IMR-90 (cell line): ENCODE measurements at regions not wholly inside any gene's neighbourhood (a gene's known extent, or its start where the extent isn't known, plus 50 kb on each side); places are given as distances from the start of the nearest gene placed in this dataset.

Source experiments
- ATAC-seq: fragments of 200-7000 bp; cut with Tn5 transposase; 2 replicates; pipeline ENCODE4 v1.9.1; 2020; ENCODE audit warnings: low read depth, mild to moderate bottlenecking, moderate library complexity
- BruUV-seq: library from RNA; stranded (reverse); fragments of 400-500 nt; replicated peaks from 2 replicates; lab custom pipeline; 2021; lab: Mats Ljungman, UMichigan
- CTCF ChIA-PET: fragments of 300-600 bp; formaldehyde crosslinking; extraction: SDS; loops from one replicate; lab custom pipeline; 2021; ENCODE audit warnings: antibody characterized with exemption; lab: Yijun Ruan, JAX
- POLR2A ChIA-PET: fragments of 300-600 bp; sonication (Branson Sonifier 250); formaldehyde crosslinking; loops from one replicate; lab custom pipeline; 2022; ENCODE audit warnings: antibody characterized with exemption; ENCODE audit not compliant: unreplicated experiment; lab: Charles Lee
- DNase-seq: peaks from one replicate; pipeline ENCODE4 v3.0.0; 2013
- H2AFZ ChIP-seq: replicated peaks from 2 replicates; pipeline ENCODE3; 2013; ENCODE audit warnings: low read length, mild to moderate bottlenecking; ENCODE audit not compliant: poor library complexity
- H2AK5ac ChIP-seq: 2 replicates; pipeline ENCODE4 v1.6.1; 2013; ENCODE audit warnings: low read depth, low read length, inconsistent platforms
- H2AK9ac ChIP-seq: replicated peaks from 2 replicates; pipeline ENCODE3; 2013; ENCODE audit warnings: mild to moderate bottlenecking, low read depth, low read length, moderate library complexity; ENCODE audit not compliant: poor library complexity
- H2BK120ac ChIP-seq: 2 replicates; pipeline ENCODE4 v1.6.1; 2013; ENCODE audit warnings: low read depth, low read length, inconsistent platforms
- H2BK15ac ChIP-seq: 3 replicates; pipeline ENCODE4 v1.6.1; 2013; ENCODE audit warnings: low read depth, low read length, inconsistent platforms
- H2BK20ac ChIP-seq: 2 replicates; pipeline ENCODE4 v1.6.1; 2013; ENCODE audit warnings: low read depth, mild to moderate bottlenecking, inconsistent platforms, low read length, moderate library complexity
- H2BK5ac ChIP-seq: 2 replicates; pipeline ENCODE4 v1.6.1; 2013; ENCODE audit warnings: mild to moderate bottlenecking, low read depth, low read length, inconsistent platforms; ENCODE audit not compliant: poor library complexity, severe bottlenecking
- H3K14ac ChIP-seq: replicated peaks from 2 replicates; pipeline ENCODE4 v1.6.1; 2013; ENCODE audit warnings: low read depth, low read length, inconsistent platforms
- H3K18ac ChIP-seq: 2 replicates; pipeline ENCODE4 v1.6.1; 2013; ENCODE audit warnings: low read depth, low read length, control low read depth
- H3K23ac ChIP-seq: 2 replicates; pipeline ENCODE4 v1.6.1; 2013; ENCODE audit warnings: low read depth, low read length, inconsistent platforms
- H3K27ac ChIP-seq: 2 replicates; pipeline ENCODE4 v1.5.1; 2013; ENCODE audit warnings: mild to moderate bottlenecking, control low read depth, low read length; ENCODE audit not compliant: insufficient read depth
- H3K27me3 ChIP-seq: 2 replicates; pipeline ENCODE4 v1.6.1; 2013; ENCODE audit warnings: low read length; ENCODE audit not compliant: control insufficient read depth, insufficient read depth
- H3K36me3 ChIP-seq: 2 replicates; pipeline ENCODE4 v1.6.1; 2013; ENCODE audit warnings: low read length, mixed read lengths; ENCODE audit not compliant: control insufficient read depth, insufficient read depth
- H3K4ac ChIP-seq: 2 replicates; pipeline ENCODE4 v1.6.1; 2013; ENCODE audit warnings: low read depth, low read length, inconsistent platforms
- H3K4me1 ChIP-seq: 2 replicates; pipeline ENCODE4 v1.6.1; 2013; ENCODE audit warnings: low read length, mixed read lengths; ENCODE audit not compliant: control insufficient read depth, insufficient read depth
- H3K4me2 ChIP-seq: 2 replicates; pipeline ENCODE4 v1.6.1; 2013; ENCODE audit warnings: low read depth, mild to moderate bottlenecking, control low read depth, low read length, moderate library complexity
- H3K4me3 ChIP-seq: 2 replicates; pipeline ENCODE4 v1.5.1; 2013; ENCODE audit warnings: low read depth, mild to moderate bottlenecking, control low read depth, low read length, moderate library complexity; ENCODE audit not compliant: insufficient read depth
- H3K56ac ChIP-seq: 2 replicates; pipeline ENCODE4 v1.6.1; 2013; ENCODE audit warnings: low read length, inconsistent platforms; ENCODE audit not compliant: insufficient read depth; ENCODE audit errors: extremely low read depth
- H3K79me1 ChIP-seq, 2 experiments: 2 replicates each; pipeline ENCODE4 v1.6.1; 2013; ENCODE audit warnings: low read length in 2 of 2, inconsistent platforms in 1 of 2, low read depth in 1 of 2
- H3K9ac ChIP-seq: 2 replicates; pipeline ENCODE4 v1.6.1; 2013; ENCODE audit warnings: low read depth, low read length, control low read depth
- H3K9me1 ChIP-seq: 2 replicates; pipeline ENCODE4 v1.6.1; 2013; ENCODE audit warnings: low read length, inconsistent platforms; ENCODE audit not compliant: insufficient read depth
- H3K9me3 ChIP-seq: 2 replicates; pipeline ENCODE4 v1.6.1; 2013; ENCODE audit warnings: low read length; ENCODE audit not compliant: control insufficient read depth, insufficient read depth
- H4K20me1 ChIP-seq: 2 replicates; pipeline ENCODE4 v1.6.1; 2013; ENCODE audit warnings: low read length, inconsistent platforms; ENCODE audit not compliant: insufficient read depth
- H4K5ac ChIP-seq: 2 replicates; pipeline ENCODE4 v1.6.1; 2013; ENCODE audit warnings: mild to moderate bottlenecking, low read depth, low read length, control low read depth
- H4K8ac ChIP-seq, 2 experiments: 2 replicates each; pipeline ENCODE4 v1.6.1; 2013; ENCODE audit warnings: low read depth in 2 of 2, low read length in 2 of 2, control low read depth in 1 of 2, inconsistent platforms in 1 of 2
- H4K91ac ChIP-seq: 2 replicates; pipeline ENCODE4 v1.6.1; 2013; ENCODE audit warnings: low read depth, low read length, inconsistent platforms; ENCODE audit not compliant: insufficient read depth
- BHLHE40 ChIP-seq: fragments of 150-350 bp; IDR thresholded peaks from 2 replicates; pipeline ENCODE4 v1.6.1; 2016; ENCODE audit warnings: mild to moderate bottlenecking, low read depth, low read length
- CEBPB ChIP-seq: IDR thresholded peaks from 2 replicates; pipeline ENCODE4 v1.6.1; 2012; ENCODE audit warnings: low read depth, low read length, improper control_type of control experiment
- CHD1 ChIP-seq: IDR thresholded peaks from 2 replicates; pipeline ENCODE4 v1.6.1; 2012; ENCODE audit warnings: low read depth, low read length, improper control_type of control experiment
- CTCF ChIP-seq: conservative IDR thresholded peaks from 2 replicates; pipeline ENCODE4 v1.5.1; 2012; ENCODE audit warnings: mild to moderate bottlenecking, low read depth, low read length, improper control_type of control experiment
- FOS ChIP-seq: fragments of 150-350 bp; IDR thresholded peaks from 2 replicates; pipeline ENCODE4 v1.6.1; 2016; ENCODE audit warnings: low read depth, low read length
- MAFK ChIP-seq: IDR thresholded peaks from 2 replicates; pipeline ENCODE4 v1.6.1; 2012; ENCODE audit warnings: low read depth, low read length, improper control_type of control experiment
- MAZ ChIP-seq: IDR thresholded peaks from 2 replicates; pipeline ENCODE4 v1.6.1; 2012; ENCODE audit warnings: low read depth, mild to moderate bottlenecking, low read length, improper control_type of control experiment, moderate library complexity, borderline replicate concordance
- MXI1 ChIP-seq: IDR thresholded peaks from 2 replicates; pipeline ENCODE4 v1.6.1; 2012; ENCODE audit warnings: low read depth, mild to moderate bottlenecking, low read length, moderate library complexity, borderline replicate concordance
- NFE2L2 ChIP-seq: fragments of 150-350 bp; IDR thresholded peaks from 2 replicates; pipeline ENCODE4 v1.6.1; 2016; ENCODE audit warnings: low read depth, mild to moderate bottlenecking, low read length
- POLR2A ChIP-seq: IDR thresholded peaks from 2 replicates; pipeline ENCODE4 v1.6.1; 2012; ENCODE audit warnings: mild to moderate bottlenecking, low read depth, low read length
- RAD21 ChIP-seq: IDR thresholded peaks from 2 replicates; pipeline ENCODE4 v1.6.1; 2012; ENCODE audit warnings: low read length, improper control_type of control experiment
- RCOR1 ChIP-seq: IDR thresholded peaks from 2 replicates; pipeline ENCODE4 v1.6.1; 2012; ENCODE audit warnings: mild to moderate bottlenecking, low read length, improper control_type of control experiment; ENCODE audit not compliant: insufficient replicate concordance
- RFX5 ChIP-seq: IDR thresholded peaks from 2 replicates; pipeline ENCODE4 v1.8.0; 2012; ENCODE audit warnings: low read depth, mild to moderate bottlenecking, low read length, moderate library complexity
- SMC3 ChIP-seq: fragments of 150-350 bp; IDR thresholded peaks from 2 replicates; pipeline ENCODE4 v1.6.1; 2016; ENCODE audit warnings: low read depth, mild to moderate bottlenecking, antibody characterized with exemption, low read length, moderate library complexity
- USF2 ChIP-seq: fragments of 150-350 bp; IDR thresholded peaks from 2 replicates; pipeline ENCODE4 v1.6.1; 2017; ENCODE audit warnings: mild to moderate bottlenecking, antibody characterized with exemption, low read length, low read depth
- WGBS, 2 experiments: methylation state at CpG; one replicate each; pipeline versions ENCODE4 v1.1.5 to v1.1.7; 2013; ENCODE audit warnings: missing lambda C conversion rate in 2 of 2; ENCODE audit not compliant: insufficient read length in 1 of 2; ENCODE audit errors: extremely low coverage in 2 of 2; 5-methylcytosine and 5-hydroxymethylcytosine counted together
- dilution Hi-C: fragments of 300-500 bp; cut with HindIII; formaldehyde crosslinking; loops from one replicate; pipeline ENCODE4 v1.14.3; 2018; ENCODE audit warnings: low sequenced_read_pairs; ENCODE audit not compliant: unreplicated experiment
- in situ Hi-C: fragments of 300-500 bp; cut with MboI; formaldehyde crosslinking; loops from 3 replicates; pipeline ENCODE4 v1.14.3; 2019; ENCODE audit warnings: low sequenced_read_pairs, inconsistent platforms, mixed read lengths
- intact Hi-C: fragments of 100-400 bp; cut with micrococcal nuclease; formaldehyde crosslinking; loops from 2 replicates; pipeline ENCODE4 v1.10.0; 2022
- TF ChIP-seq, protein P1 (sequence below): fragments of 150-350 bp; IDR thresholded peaks from 2 replicates; pipeline ENCODE4 v1.6.1; 2016; ENCODE audit warnings: low read depth, mild to moderate bottlenecking, low read length, moderate library complexity, borderline replicate concordance

- no peak for TF ChIP-seq RAD21
- no peak for TF ChIP-seq MAFK
- TF ChIP-seq MXI1, result no peak
- no peak for TF ChIP-seq USF2
- no peak for TF ChIP-seq MAZ
- no peak for TF ChIP-seq NFE2L2
- TF ChIP-seq POLR2A, result no peak
- no peak for TF ChIP-seq CTCF
- TF ChIP-seq CEBPB, result no peak
- TF ChIP-seq FOS, result no peak
- TF ChIP-seq RFX5, result no peak
- TF ChIP-seq, protein P1, sequence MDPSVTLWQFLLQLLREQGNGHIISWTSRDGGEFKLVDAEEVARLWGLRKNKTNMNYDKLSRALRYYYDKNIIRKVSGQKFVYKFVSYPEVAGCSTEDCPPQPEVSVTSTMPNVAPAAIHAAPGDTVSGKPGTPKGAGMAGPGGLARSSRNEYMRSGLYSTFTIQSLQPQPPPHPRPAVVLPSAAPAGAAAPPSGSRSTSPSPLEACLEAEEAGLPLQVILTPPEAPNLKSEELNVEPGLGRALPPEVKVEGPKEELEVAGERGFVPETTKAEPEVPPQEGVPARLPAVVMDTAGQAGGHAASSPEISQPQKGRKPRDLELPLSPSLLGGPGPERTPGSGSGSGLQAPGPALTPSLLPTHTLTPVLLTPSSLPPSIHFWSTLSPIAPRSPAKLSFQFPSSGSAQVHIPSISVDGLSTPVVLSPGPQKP, result no peak
- no peak for TF ChIP-seq RCOR1
- TF ChIP-seq BHLHE40, result no peak
- TF ChIP-seq SMC3, result no peak
- TF ChIP-seq CHD1, result no peak
- H3K4me1 ChIP-seq, result no peaks in the 10 kb centered on the region
- H3K18ac ChIP-seq, result no peak overlapping the region
- no peak overlapping the region for H2AK9ac ChIP-seq
- ATAC-seq (no peak), DNase-seq (no peak)
- no peak overlapping the region for H2BK120ac ChIP-seq
- no peak overlapping the region for H3K14ac ChIP-seq
- intact Hi-C loops, result no loop called here
- WGBS, 2 experiments, result no CpG with 5 or more reads among the region's 4 CpGs
- no peak overlapping the region for H2BK5ac ChIP-seq
- no peak overlapping the region for H3K4me3 ChIP-seq
- no peak overlapping the region for H3K27ac ChIP-seq
- dilution Hi-C loops, result no loop called here
- H3K23ac ChIP-seq, result no peak overlapping the region
- ChIA-PET CTCF (interaction anchor here (1.1 kb wide), 1 partner anchor 12 kb away, joined by 3 read pairs; no protein-coding TSS in a partner anchor), POLR2A (no interaction called here)
- no peaks in the 10 kb centered on the region for H3K36me3 ChIP-seq
- H4K8ac ChIP-seq, result no peak overlapping the region
- H3K4ac ChIP-seq, result no peak overlapping the region
- H4K91ac ChIP-seq, result no peak overlapping the region
- no peak overlapping the region for H3K56ac ChIP-seq
- no peaks in the 10 kb centered on the region for H4K20me1 ChIP-seq
- H2AFZ ChIP-seq, result no peak overlapping the region
- no peak overlapping the region for H2BK20ac ChIP-seq
- H3K79me1 ChIP-seq, result no peaks in the 10 kb centered on the region
- in situ Hi-C loops, result no loop called here
- no peak overlapping the region for H3K4me2 ChIP-seq
- H4K5ac ChIP-seq, result no peak overlapping the region
- 0 out of 2 replicates have a peak, but pooled peaks cover 2% of the 10 kb centered on the region for H3K9me3 ChIP-seq
- BruUV-seq, result no TSS peak
- no peak overlapping the region for H2BK15ac ChIP-seq
- H3K27me3 ChIP-seq, result peaks cover 14% of the 10 kb centered on the region
- no peaks in the 10 kb centered on the region for H3K9me1 ChIP-seq
- H3K9ac ChIP-seq, result no peak overlapping the region
- H2AK5ac ChIP-seq, result no peak overlapping the region
These were observed 259.0 kb downstream of the MEX3B start for GRCh38 chr15:81786776-81787175.
